Neutrophil (primary cell): ENCODE measurements at regions not wholly inside any gene's neighbourhood (a gene's known extent, or its start where the extent isn't known, plus 50 kb on each side); places are given as distances from the start of the nearest gene placed in this dataset.

ENCODE experiments used
- H3K27ac ChIP-seq: fragments of 200-600 bp; sonication (generic); 2 replicates; pipeline ENCODE4 v1.5.1; 2016; ENCODE audit warnings: mild to moderate bottlenecking, moderate library complexity
- H3K27me3 ChIP-seq: fragments of 200-600 bp; sonication (generic); 2 replicates; pipeline ENCODE4 v1.6.0; 2016; ENCODE audit warnings: mild to moderate bottlenecking
- H3K36me3 ChIP-seq: fragments of 200-600 bp; sonication (generic); 2 replicates; pipeline ENCODE4 v1.5.1; 2017
- H3K4me1 ChIP-seq, 2 experiments: fragments of 200-600 bp in 1 of 2; sonication (generic) in 1 of 2; 1 replicate in 1 of 2; 2 replicates in 1 of 2; pipeline versions ENCODE4 v1.5.1 to v1.6.1; 2013 to 2016; ENCODE audit warnings: low read depth in 1 of 2, low read length in 1 of 2, mild to moderate bottlenecking in 1 of 2, moderate library complexity in 1 of 2; ENCODE audit not compliant: control insufficient read depth in 1 of 2, insufficient read depth in 1 of 2
- H3K4me3 ChIP-seq, 2 experiments: fragments of 200-600 bp in 1 of 2; sonication (generic) in 1 of 2; 1 replicate in 1 of 2; 2 replicates in 1 of 2; pipeline ENCODE4 v1.5.1; 2013 to 2016; ENCODE audit warnings: low read depth in 1 of 2, low read length in 1 of 2, mild to moderate bottlenecking in 1 of 2, moderate library complexity in 1 of 2
- H3K9me3 ChIP-seq: fragments of 200-600 bp; sonication (generic); 2 replicates; pipeline ENCODE4 v1.5.1; 2016
- CTCF ChIP-seq: fragments of 200-600 bp; sonication (generic); IDR thresholded peaks from 2 replicates; pipeline ENCODE4 v1.5.1; 2016; ENCODE audit warnings: antibody characterized with exemption

DNA sequence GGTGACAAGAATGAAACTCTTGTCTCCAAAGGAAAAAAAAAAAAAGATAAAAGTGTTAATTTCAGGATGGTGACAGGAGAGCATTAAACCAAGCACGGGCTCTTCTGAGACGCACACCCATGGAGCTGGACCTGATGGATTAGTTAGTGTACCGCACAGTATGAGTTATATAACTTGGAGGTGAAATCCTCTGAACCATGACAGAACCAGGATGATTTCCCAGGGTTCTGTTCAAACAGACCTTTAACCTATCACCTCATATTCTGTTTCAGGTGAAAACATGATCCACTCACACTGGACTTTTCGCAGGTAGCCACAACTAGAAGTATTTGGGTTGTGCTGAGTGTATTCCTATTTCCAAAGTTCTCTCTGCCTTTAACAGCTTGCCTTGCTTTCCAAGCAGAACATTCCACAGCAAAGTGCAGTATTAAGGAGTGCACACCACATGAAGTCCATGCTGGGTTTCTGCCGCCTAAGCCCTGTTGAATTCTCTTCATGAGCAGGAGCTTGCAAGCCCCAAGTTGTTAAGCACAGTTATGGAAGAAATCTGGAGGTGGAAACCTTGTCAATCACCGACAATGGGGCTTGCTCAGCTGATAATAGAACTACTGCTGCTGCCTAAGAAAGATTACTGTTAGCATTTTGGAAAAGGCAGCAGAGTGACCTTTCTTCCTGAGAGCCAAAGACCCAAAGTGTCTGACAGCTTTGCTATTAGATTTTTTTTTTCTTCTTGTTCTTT, 461.7 kb downstream of the TLE1 start:
- TF ChIP-seq CTCF, result no peak
- H3K27me3 ChIP-seq, result no peaks in the 10 kb centered on the region
- no peaks in the 10 kb centered on the region for H3K9me3 ChIP-seq
- H3K36me3 ChIP-seq, result no peaks in the 10 kb centered on the region
- no peak overlapping the region for H3K4me3 ChIP-seq
- no peak overlapping the region for H3K27ac ChIP-seq
- no peaks in the 10 kb centered on the region for H3K4me1 ChIP-seq

- Histone ChIP-seq H3K4me1 (no peaks in the 10 kb centered on the region), H3K27me3 (no peaks in the 10 kb centered on the region), H3K9me3 (no peaks in the 10 kb centered on the region), H3K36me3 (no peaks in the 10 kb centered on the region), H3K4me3 (no peak overlapping the region), H3K27ac (no peak overlapping the region)
- no peak for TF ChIP-seq CTCF
Observed at GRCh38 chr9:81225596-81225995, 463.8 kb downstream of the TLE1 start.

DNA sequence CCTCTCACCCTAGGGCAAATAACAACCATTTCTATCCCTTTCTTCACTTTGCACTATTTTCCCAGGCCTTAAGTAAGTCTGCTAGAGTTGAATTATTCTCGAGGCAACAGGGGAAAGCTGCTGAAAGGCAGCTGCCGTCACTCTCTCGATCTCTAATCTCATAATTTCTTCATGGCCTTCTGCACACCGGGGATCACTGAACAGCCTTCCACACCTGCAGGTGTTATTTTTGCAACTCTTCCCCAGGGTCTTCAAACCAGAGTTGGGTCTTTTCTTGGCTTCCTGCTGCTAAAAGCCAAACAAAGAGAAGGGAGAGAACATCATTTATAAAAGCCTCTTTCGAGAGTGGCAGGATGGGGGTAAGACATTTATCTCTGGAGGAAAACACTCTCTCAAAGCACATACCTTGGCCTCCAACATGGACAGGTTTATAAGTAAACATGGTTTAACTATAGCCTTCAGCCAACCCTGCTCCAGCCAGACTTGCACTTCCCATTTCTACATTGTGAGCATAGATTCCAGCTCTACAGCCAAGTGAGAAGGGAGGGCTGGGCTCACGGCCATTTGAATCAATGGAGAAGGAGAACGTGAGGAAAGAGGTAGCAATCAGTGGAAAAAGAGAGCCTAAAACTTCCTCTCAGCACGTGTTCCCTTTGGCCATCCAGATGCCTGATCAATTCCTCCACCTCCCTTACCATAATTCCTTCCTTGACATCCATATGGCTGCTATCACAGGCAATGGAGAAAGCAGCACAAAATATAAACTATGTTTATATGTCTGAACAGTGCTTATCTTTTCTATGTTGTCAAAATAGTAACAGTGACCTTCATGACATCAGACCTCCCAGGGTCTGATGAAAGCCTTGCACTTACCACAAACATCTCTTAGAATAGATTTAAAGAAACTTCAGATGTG, 464.9 kb downstream of the TLE1 start:
- Histone ChIP-seq H3K36me3 (no peaks in the 10 kb centered on the region), H3K4me3 (no peak overlapping the region), H3K9me3 (no peaks in the 10 kb centered on the region), H3K27me3 (no peaks in the 10 kb centered on the region), H3K27ac (no peak overlapping the region), H3K4me1 (no peaks in the 10 kb centered on the region)
- no peak for TF ChIP-seq CTCF

GRCh38 chr9:81214975-81215374, 474.4 kb downstream of the TLE1 start:
- Histone ChIP-seq H3K36me3 (no peaks in the 10 kb centered on the region), H3K4me1 (peaks cover 0 to 10% of the 10 kb centered on the region in 2 experiments), H3K9me3 (no peaks in the 10 kb centered on the region), H3K27me3 (no peaks in the 10 kb centered on the region), H3K27ac (no peak overlapping the region), H3K4me3 (no peak overlapping the region)
- TF ChIP-seq CTCF, result no peak

- H3K27ac ChIP-seq, result no peak overlapping the region
- TF ChIP-seq CTCF, result no peak
- H3K9me3 ChIP-seq, result no peaks in the 10 kb centered on the region
- H3K27me3 ChIP-seq, result no peaks in the 10 kb centered on the region
- no peak overlapping the region for H3K4me3 ChIP-seq
- no peaks in the 10 kb centered on the region for H3K36me3 ChIP-seq
- H3K4me1 ChIP-seq, result peaks cover 0 to 10% of the 10 kb centered on the region in 2 experiments
Observed at GRCh38 chr9:81213456-81213855, 475.9 kb downstream of the TLE1 start.
